ENCODE measurements at regions not wholly inside any gene's neighbourhood (a gene's known extent, or its start where the extent isn't known, plus 50 kb on each side); places are given as distances from the start of the nearest gene placed in this dataset.

DNA sequence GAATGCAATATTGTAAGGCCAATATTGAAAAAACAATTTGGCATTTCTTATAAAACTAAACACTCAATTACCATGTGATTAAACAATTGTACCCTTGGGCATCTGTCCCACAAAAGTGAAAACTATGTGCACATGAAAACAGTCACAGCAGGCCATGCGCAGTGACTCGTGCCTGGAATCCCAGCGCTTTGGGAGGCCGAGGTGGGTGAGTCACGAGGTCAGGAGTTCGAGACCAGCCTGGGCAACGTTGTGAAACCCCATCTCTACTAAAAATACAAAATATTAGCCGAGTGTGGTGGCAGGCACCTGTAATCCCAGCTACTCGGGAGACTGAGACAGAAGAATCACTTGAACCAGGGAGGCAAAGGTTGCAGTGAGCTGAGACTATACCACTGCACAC, 343.7 kb downstream of the DMRTA1 start:
- intact Hi-C loops (cut with DNase I), result no loop called here
- 92% methylated on average over 9 of the region's 9 CpGs for WGBS
- Histone ChIP-seq H3K36me3 (no peaks in the 10 kb centered on the region), H3K4me3 (no peak overlapping the region), H3K9me3 (no peaks in the 10 kb centered on the region), H3K4me1 (replicated peaks) (no peaks in the 10 kb centered on the region), H3K27me3 (replicated peaks; ENCODE audit: insufficient read depth) (no peaks in the 10 kb centered on the region), H3K27ac (no peak overlapping the region)
- DNase-seq (ENCODE audit: low spot score), result no peak
- TF ChIP-seq POLR2AphosphoS5 (IDR thresholded peaks at IDR 0.05), result no peak
- no peak for TF ChIP-seq POLR2A (IDR thresholded peaks at IDR 0.05)
- TF ChIP-seq, protein P1, sequence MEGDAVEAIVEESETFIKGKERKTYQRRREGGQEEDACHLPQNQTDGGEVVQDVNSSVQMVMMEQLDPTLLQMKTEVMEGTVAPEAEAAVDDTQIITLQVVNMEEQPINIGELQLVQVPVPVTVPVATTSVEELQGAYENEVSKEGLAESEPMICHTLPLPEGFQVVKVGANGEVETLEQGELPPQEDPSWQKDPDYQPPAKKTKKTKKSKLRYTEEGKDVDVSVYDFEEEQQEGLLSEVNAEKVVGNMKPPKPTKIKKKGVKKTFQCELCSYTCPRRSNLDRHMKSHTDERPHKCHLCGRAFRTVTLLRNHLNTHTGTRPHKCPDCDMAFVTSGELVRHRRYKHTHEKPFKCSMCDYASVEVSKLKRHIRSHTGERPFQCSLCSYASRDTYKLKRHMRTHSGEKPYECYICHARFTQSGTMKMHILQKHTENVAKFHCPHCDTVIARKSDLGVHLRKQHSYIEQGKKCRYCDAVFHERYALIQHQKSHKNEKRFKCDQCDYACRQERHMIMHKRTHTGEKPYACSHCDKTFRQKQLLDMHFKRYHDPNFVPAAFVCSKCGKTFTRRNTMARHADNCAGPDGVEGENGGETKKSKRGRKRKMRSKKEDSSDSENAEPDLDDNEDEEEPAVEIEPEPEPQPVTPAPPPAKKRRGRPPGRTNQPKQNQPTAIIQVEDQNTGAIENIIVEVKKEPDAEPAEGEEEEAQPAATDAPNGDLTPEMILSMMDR (IDR thresholded peaks at IDR 0.05), result no peak

DNA sequence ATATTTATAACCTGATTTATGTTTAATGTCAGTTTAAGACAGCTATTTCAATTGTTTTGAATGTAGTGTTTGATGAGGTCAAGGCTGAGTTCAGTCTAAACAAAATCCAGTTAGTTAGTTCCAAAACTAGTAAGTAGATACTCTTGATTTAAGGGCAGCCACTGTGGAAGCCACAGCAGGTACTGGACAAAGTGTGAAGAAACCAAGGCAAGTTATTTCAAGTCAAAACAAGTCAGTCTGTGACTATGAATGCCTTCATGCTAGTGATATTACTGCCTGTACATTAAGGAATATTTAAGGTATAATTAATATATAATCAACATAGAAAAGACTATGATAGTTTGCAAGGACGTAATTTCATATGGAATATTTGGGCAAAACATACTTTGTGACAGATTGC, 362.3 kb downstream of the DMRTA1 start:
- H3K9me3 ChIP-seq, result no peaks in the 10 kb centered on the region
- no peaks in the 10 kb centered on the region for H3K36me3 ChIP-seq
- H3K4me1 ChIP-seq (replicated peaks), result no peaks in the 10 kb centered on the region
- TF ChIP-seq POLR2AphosphoS5 (IDR thresholded peaks at IDR 0.05) (no peak), POLR2A (IDR thresholded peaks at IDR 0.05) (no peak)
- TF ChIP-seq, protein P1 (IDR thresholded peaks at IDR 0.05), result no peak
- no peak overlapping the region for H3K4me3 ChIP-seq
- no peaks in the 10 kb centered on the region for H3K27me3 ChIP-seq (replicated peaks; ENCODE audit: insufficient read depth)
- intact Hi-C loops (cut with DNase I), result no loop called here
- H3K27ac ChIP-seq, result no peak overlapping the region
- WGBS, result 75% methylated on average over 1 of the region's 1 CpG
- no peak for DNase-seq (ENCODE audit: low spot score)

GRCh38 chr9:22809371-22809770, 362.7 kb downstream of the DMRTA1 start:
- no peak overlapping the region for H3K27ac ChIP-seq
- no peaks in the 10 kb centered on the region for H3K4me1 ChIP-seq (replicated peaks)
- no peak for DNase-seq (ENCODE audit: low spot score)
- no peaks in the 10 kb centered on the region for H3K27me3 ChIP-seq (replicated peaks; ENCODE audit: insufficient read depth)
- TF ChIP-seq POLR2A (IDR thresholded peaks at IDR 0.05) (no peak), POLR2AphosphoS5 (IDR thresholded peaks at IDR 0.05) (no peak)
- TF ChIP-seq, protein P1 (IDR thresholded peaks at IDR 0.05), result no peak
- H3K36me3 ChIP-seq, result no peaks in the 10 kb centered on the region
- no peaks in the 10 kb centered on the region for H3K9me3 ChIP-seq
- WGBS, result 76% methylated on average over 2 of the region's 2 CpGs
- intact Hi-C loops (cut with DNase I), result no loop called here
- H3K4me3 ChIP-seq, result no peak overlapping the region

- H3K36me3 ChIP-seq, result no peaks in the 10 kb centered on the region
- intact Hi-C loops (cut with DNase I), result no loop called here
- H3K4me1 ChIP-seq (replicated peaks), result no peaks in the 10 kb centered on the region
- TF ChIP-seq, protein P1 (IDR thresholded peaks at IDR 0.05), result peak in 2 of 4 experiments; percentile 44 to 45
- no peak for TF ChIP-seq POLR2AphosphoS5 (IDR thresholded peaks at IDR 0.05)
- 76% methylated on average over 2 of the region's 2 CpGs for WGBS
- H3K27ac ChIP-seq, result no peak overlapping the region
- no peaks in the 10 kb centered on the region for H3K9me3 ChIP-seq
- no peak overlapping the region for H3K4me3 ChIP-seq
- H3K27me3 ChIP-seq (replicated peaks; ENCODE audit: insufficient read depth), result no peaks in the 10 kb centered on the region
- DNase-seq (ENCODE audit: low spot score), result no peak
These were observed 366.9 kb downstream of the DMRTA1 start for GRCh38 chr9:22813529-22813928.

DNA sequence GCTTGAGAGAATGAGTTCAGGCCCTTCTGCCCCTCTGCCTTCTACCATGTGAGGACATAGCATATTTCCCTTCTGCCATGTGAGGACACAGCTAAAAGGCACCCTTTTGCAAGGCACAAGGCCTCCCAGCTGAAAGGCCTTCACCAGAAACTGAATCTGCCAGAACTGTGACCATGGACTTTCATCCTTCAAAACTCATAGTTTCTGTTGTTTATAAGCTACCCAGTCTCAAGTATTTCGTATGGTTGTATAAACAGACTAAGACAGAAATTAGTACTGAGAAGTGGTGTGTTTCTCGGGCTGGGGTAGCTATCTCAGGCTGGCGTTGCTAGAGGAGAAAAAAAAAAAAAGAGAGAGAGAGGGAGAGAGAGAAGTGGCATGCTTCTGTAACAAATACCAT, 368.6 kb downstream of the DMRTA1 start:
- intact Hi-C loops (cut with DNase I), result no loop called here
- WGBS, result 72% methylated on average over 3 of the region's 3 CpGs
- TF ChIP-seq, protein P1 (IDR thresholded peaks at IDR 0.05), result no peak
- no peak for TF ChIP-seq POLR2A (IDR thresholded peaks at IDR 0.05)
- TF ChIP-seq POLR2AphosphoS5 (IDR thresholded peaks at IDR 0.05), result no peak

More for the DNA sequence above, 368.6 kb downstream of the DMRTA1 start:
- no peak for DNase-seq (ENCODE audit: low spot score)
- Histone ChIP-seq H3K9me3 (no peaks in the 10 kb centered on the region), H3K27ac (no peak overlapping the region), H3K4me3 (no peak overlapping the region), H3K4me1 (replicated peaks) (no peaks in the 10 kb centered on the region), H3K27me3 (replicated peaks; ENCODE audit: insufficient read depth) (no peaks in the 10 kb centered on the region), H3K36me3 (no peaks in the 10 kb centered on the region)

Measured in prostate gland (tissue), 2 donors.